PC-3 (cell line): ENCODE measurements at regions not wholly inside any gene's neighbourhood (a gene's known extent, or its start where the extent isn't known, plus 50 kb on each side); places are given as distances from the start of the nearest gene placed in this dataset.

Experiments
- EZH2 ChIP-seq: fragments of 300-600 bp; sonication (generic); IDR thresholded peaks from one replicate; pipeline ENCODE4 v1.6.1; 2017; ENCODE audit warnings: antibody characterized with exemption, mild to moderate bottlenecking, low read length; ENCODE audit not compliant: unreplicated experiment
- EZH2phosphoT487 ChIP-seq: fragments of 300-600 bp; sonication (generic); IDR thresholded peaks from 2 replicates; pipeline ENCODE4 v1.6.1; 2018; ENCODE audit warnings: mild to moderate bottlenecking, antibody characterized with exemption, low read length, borderline replicate concordance
- TF ChIP-seq, protein P1 (sequence below): fragments of 300-600 bp; sonication (generic); conservative IDR thresholded peaks from 2 replicates; pipeline ENCODE4 v1.5.1; 2017; ENCODE audit warnings: antibody characterized with exemption, low read depth, mild to moderate bottlenecking, low read length

DNA sequence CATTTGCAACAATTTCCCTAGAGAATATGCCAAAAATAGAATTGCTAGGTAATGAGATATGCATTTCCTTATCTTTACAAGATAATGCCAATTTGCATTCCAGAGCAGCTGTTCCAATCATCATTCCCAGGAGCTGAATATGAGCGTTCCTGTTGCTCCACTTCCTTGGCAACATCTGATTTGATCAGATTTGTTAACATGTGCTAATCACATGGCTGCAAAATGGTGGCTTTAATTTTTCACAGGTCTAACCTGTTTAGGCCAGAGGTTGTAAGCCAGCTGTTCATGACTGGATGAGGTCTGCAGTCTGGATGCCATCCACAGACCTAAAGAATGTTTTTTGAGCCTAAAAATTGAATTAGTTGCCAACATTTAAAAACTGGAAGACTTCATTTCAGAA is 220.7 kb upstream of the IL12B start:
- TF ChIP-seq, protein P1, sequence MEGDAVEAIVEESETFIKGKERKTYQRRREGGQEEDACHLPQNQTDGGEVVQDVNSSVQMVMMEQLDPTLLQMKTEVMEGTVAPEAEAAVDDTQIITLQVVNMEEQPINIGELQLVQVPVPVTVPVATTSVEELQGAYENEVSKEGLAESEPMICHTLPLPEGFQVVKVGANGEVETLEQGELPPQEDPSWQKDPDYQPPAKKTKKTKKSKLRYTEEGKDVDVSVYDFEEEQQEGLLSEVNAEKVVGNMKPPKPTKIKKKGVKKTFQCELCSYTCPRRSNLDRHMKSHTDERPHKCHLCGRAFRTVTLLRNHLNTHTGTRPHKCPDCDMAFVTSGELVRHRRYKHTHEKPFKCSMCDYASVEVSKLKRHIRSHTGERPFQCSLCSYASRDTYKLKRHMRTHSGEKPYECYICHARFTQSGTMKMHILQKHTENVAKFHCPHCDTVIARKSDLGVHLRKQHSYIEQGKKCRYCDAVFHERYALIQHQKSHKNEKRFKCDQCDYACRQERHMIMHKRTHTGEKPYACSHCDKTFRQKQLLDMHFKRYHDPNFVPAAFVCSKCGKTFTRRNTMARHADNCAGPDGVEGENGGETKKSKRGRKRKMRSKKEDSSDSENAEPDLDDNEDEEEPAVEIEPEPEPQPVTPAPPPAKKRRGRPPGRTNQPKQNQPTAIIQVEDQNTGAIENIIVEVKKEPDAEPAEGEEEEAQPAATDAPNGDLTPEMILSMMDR = no peak
- TF ChIP-seq EZH2 (no peak), EZH2phosphoT487 (no peak)
